HG03025 (cell line): ENCODE measurements at regions not wholly inside any gene's neighbourhood (a gene's known extent, or its start where the extent isn't known, plus 50 kb on each side); places are given as distances from the start of the nearest gene placed in this dataset.
"Not testable (repeated sequence)": the region's sequence is repeated elsewhere in the genome, so short reads cannot be mapped to it uniquely, and the experiment has no call there.

Source experiments
- ATAC-seq: cut with Tn5 transposase; IDR thresholded peaks from one replicate; pipeline ENCODE4 v1.9.1; 2021; ENCODE audit warnings: mild to moderate bottlenecking, moderate library complexity; ENCODE audit not compliant: unreplicated experiment, low FRiP score

- not testable (repeated sequence) for ATAC-seq
Observed at GRCh38 chr20:6270404-6270803, 147.6 kb upstream of the FERMT1 start.

GRCh38 chr20:6269168-6269873, 146.5 kb upstream of the FERMT1 start:
- no peak for ATAC-seq

- ATAC-seq = no peak
Observed at GRCh38 chr20:6265204-6265904, 142.5 kb upstream of the FERMT1 start.

- no peak for ATAC-seq
Observed at GRCh38 chr20:6253396-6253795, 130.6 kb upstream of the FERMT1 start.

- ATAC-seq = no peak
Observed at GRCh38 chr20:6245436-6245835, 122.6 kb upstream of the FERMT1 start.

- no peak for ATAC-seq
Observed at GRCh38 chr20:6241591-6241990, 118.8 kb upstream of the FERMT1 start.

- ATAC-seq = no peak
Observed at GRCh38 chr20:6240059-6240458, 117.2 kb upstream of the FERMT1 start.

GRCh38 chr20:6238421-6238820, 115.6 kb upstream of the FERMT1 start:
- no peak for ATAC-seq

- no peak for ATAC-seq
Observed at GRCh38 chr20:6235510-6235909, 112.7 kb upstream of the FERMT1 start.

- ATAC-seq = no peak
Observed at GRCh38 chr20:6232436-6232835, 109.6 kb upstream of the FERMT1 start.

GRCh38 chr20:6231556-6231955, 108.7 kb upstream of the FERMT1 start:
- ATAC-seq = no peak

GRCh38 chr20:6228302-6228843, 105.5 kb upstream of the FERMT1 start:
- no peak for ATAC-seq

- no peak for ATAC-seq
Observed at GRCh38 chr20:6213311-6213710, 90.5 kb upstream of the FERMT1 start.

GRCh38 chr20:6212903-6213302, 90.1 kb upstream of the FERMT1 start:
- no peak for ATAC-seq

- ATAC-seq = no peak
Observed at GRCh38 chr20:6209093-6209492, 86.3 kb upstream of the FERMT1 start.

- no peak for ATAC-seq
Observed at GRCh38 chr20:6200092-6200491, 77.3 kb upstream of the FERMT1 start.

GRCh38 chr20:6185268-6185667, 62.4 kb upstream of the FERMT1 start:
- ATAC-seq = no peak

- no peak for ATAC-seq
Observed at GRCh38 chr20:6184086-6184485, 61.3 kb upstream of the FERMT1 start.

- ATAC-seq = no peak
Observed at GRCh38 chr20:6180531-6180930, 57.7 kb upstream of the FERMT1 start.

GRCh38 chr20:6178537-6178936, 55.7 kb upstream of the FERMT1 start:
- ATAC-seq = no peak

GRCh38 chr20:6173481-6173880, 50.7 kb upstream of the FERMT1 start:
- no peak for ATAC-seq
